SK-N-SH treated with all-trans-retinoic acid at 6 μM for 48 hours (cell line): ENCODE measurements at regions not wholly inside any gene's neighbourhood (a gene's known extent, or its start where the extent isn't known, plus 50 kb on each side); places are given as distances from the start of the nearest gene placed in this dataset.

Experiments
- ATAC-seq: fragments of 200-7000 bp; cut with Tn5 transposase; 3 replicates; pipeline ENCODE4 v1.9.1; 2020; ENCODE audit warnings: mild to moderate bottlenecking, moderate library complexity
- ARNTL ChIP-seq: fragments of 450-650 bp; formaldehyde crosslinking; IDR thresholded peaks from 2 replicates; pipeline ENCODE4 v1.5.0; 2020; ENCODE audit warnings: low read depth, mild to moderate bottlenecking, moderate library complexity, borderline replicate concordance
- BACH2 ChIP-seq: fragments of 250-450 bp; sonication (Bioruptor Pico); IDR thresholded peaks from 2 replicates; pipeline ENCODE4 v1.9.0; 2021; ENCODE audit warnings: mild to moderate bottlenecking, borderline replicate concordance
- CSDC2 ChIP-seq: fragments of 250-450 bp; sonication (Bioruptor Pico); IDR thresholded peaks from 2 replicates; pipeline ENCODE4 v1.5.0; 2020; ENCODE audit warnings: mild to moderate bottlenecking, moderate library complexity
- ESRRG ChIP-seq: fragments of 250-450 bp; sonication (Bioruptor Pico); IDR thresholded peaks from 2 replicates; pipeline ENCODE4 v1.6.1; 2021; ENCODE audit warnings: mild to moderate bottlenecking
- GLIS3 ChIP-seq: fragments of 250-450 bp; sonication (Bioruptor Pico); IDR thresholded peaks from 2 replicates; pipeline ENCODE4 v1.5.0; 2020; ENCODE audit warnings: mild to moderate bottlenecking, moderate library complexity
- ISL1 ChIP-seq: fragments of 250-450 bp; sonication (Bioruptor Pico); IDR thresholded peaks from 2 replicates; pipeline ENCODE4 v2.1.2; 2022; ENCODE audit warnings: mild to moderate bottlenecking, moderate library complexity
- PPARA ChIP-seq: fragments of 250-450 bp; sonication (Bioruptor Pico); IDR thresholded peaks from 2 replicates; pipeline ENCODE4 v1.5.0; 2020; ENCODE audit warnings: mild to moderate bottlenecking, borderline replicate concordance
- RARB ChIP-seq: fragments of 250-450 bp; sonication (Bioruptor Pico); IDR thresholded peaks from 2 replicates; pipeline ENCODE4 v1.8.0; 2021; ENCODE audit warnings: mild to moderate bottlenecking, moderate library complexity
- SNAI2 ChIP-seq: fragments of 250-450 bp; sonication (Bioruptor Pico); IDR thresholded peaks from 2 replicates; pipeline ENCODE4 v1.5.0; 2020; ENCODE audit warnings: mild to moderate bottlenecking, moderate library complexity
- TCF4 ChIP-seq: fragments of 250-450 bp; sonication (Bioruptor Pico); IDR thresholded peaks from 2 replicates; pipeline ENCODE4 v1.8.0; 2021; ENCODE audit warnings: mild to moderate bottlenecking, moderate library complexity, borderline replicate concordance
- TOX ChIP-seq: fragments of 250-450 bp; sonication (Bioruptor Pico); IDR thresholded peaks from 2 replicates; pipeline ENCODE4 v1.8.0; 2021; ENCODE audit warnings: mild to moderate bottlenecking, moderate library complexity, borderline replicate concordance
- ZC3H10 ChIP-seq: fragments of 250-450 bp; sonication (Bioruptor Pico); IDR thresholded peaks from 2 replicates; pipeline ENCODE4 v1.5.1; 2021; ENCODE audit warnings: mild to moderate bottlenecking, moderate library complexity
- ZFP3 ChIP-seq: fragments of 250-450 bp; sonication (Bioruptor Pico); IDR thresholded peaks from 2 replicates; pipeline ENCODE4 v1.5.0; 2020; ENCODE audit warnings: mild to moderate bottlenecking, moderate library complexity
- ZFP30 ChIP-seq: fragments of 450-650 bp; formaldehyde crosslinking; IDR thresholded peaks from 2 replicates; pipeline ENCODE4 v1.5.0; 2022; ENCODE audit warnings: mild to moderate bottlenecking, moderate library complexity
- ZNF565 ChIP-seq: fragments of 450-650 bp; formaldehyde crosslinking; conservative IDR thresholded peaks from 2 replicates; pipeline ENCODE4 v1.5.0; 2020; ENCODE audit warnings: low read depth, mild to moderate bottlenecking, moderate library complexity
- ZNF70 ChIP-seq: fragments of 450-650 bp; formaldehyde crosslinking; IDR thresholded peaks from 2 replicates; pipeline ENCODE4 v1.5.0; 2020; ENCODE audit warnings: mild to moderate bottlenecking, moderate library complexity
- TF ChIP-seq, protein P1 (sequence below): fragments of 250-450 bp; sonication (Bioruptor Pico); IDR thresholded peaks from 2 replicates; pipeline ENCODE4 v1.8.0; 2021; ENCODE audit warnings: low read depth, mild to moderate bottlenecking, moderate library complexity, borderline replicate concordance
- TF ChIP-seq, protein P2 (sequence below): fragments of 250-450 bp; sonication (Bioruptor Pico); IDR thresholded peaks from 2 replicates; pipeline ENCODE4 v1.5.1; 2021; ENCODE audit warnings: mild to moderate bottlenecking, moderate library complexity
- TF ChIP-seq, protein P3 (sequence below): fragments of 250-450 bp; sonication (Bioruptor Pico); IDR thresholded peaks from 2 replicates; pipeline ENCODE4 v1.5.1; 2020; ENCODE audit warnings: low read depth, mild to moderate bottlenecking, moderate library complexity
- TF ChIP-seq, protein P4 (sequence below): fragments of 250-450 bp; sonication (Bioruptor Pico); IDR thresholded peaks from 2 replicates; pipeline ENCODE4 v1.8.0; 2020; ENCODE audit warnings: mild to moderate bottlenecking, moderate library complexity, borderline replicate concordance

DNA sequence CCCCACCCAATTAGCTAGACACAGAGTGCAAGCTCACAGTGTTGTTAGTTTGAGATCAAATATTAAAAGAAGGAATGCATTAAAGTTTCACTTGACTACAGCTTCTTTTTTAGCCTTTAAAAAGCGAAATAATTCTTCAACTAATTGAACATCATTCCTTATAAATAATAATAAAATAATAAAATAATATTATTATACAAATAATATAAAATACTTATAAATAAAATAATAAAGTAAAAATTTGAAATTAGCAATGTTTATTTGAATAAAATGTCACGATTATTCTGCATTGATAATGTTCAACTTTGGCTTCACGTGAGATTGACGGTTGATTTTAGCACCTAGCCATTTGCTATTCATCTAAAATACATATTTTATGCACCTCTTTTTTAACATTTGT lies 819.3 kb downstream of the FRK start (continued):
- TF ChIP-seq RARB (CRISPR knock-in tag), result no peak
- TF ChIP-seq, all 23 proteins: peak for 0

DNA sequence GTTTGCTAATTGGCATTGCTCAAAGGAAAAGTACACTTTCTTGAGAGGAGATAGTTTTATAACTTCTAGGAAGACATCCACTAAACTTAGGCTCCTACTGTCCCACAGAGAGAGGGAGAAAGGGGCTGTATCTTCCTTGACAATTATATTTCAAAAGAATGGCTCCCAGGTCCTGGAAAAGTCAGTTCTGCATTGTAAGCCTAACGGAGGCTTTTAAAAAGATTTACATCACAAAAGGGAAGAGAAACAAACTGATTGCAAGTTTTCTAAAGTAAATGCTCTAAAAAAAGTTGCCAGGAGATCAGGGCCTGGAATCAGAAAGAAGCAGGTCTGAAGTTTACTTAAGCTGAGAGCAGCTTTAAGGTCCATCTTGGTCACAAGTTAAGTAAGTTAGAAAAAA lies 839.5 kb downstream of the FRK start:
- ATAC-seq, result no peak
- TF ChIP-seq ESRRG (CRISPR knock-in tag) (no peak), SNAI2 (CRISPR knock-in tag) (no peak), ZNF70 (CRISPR knock-in tag) (no peak), ZFP30 (CRISPR knock-in tag) (no peak), ISL1 (CRISPR knock-in tag) (no peak), BACH2 (CRISPR knock-in tag) (no peak), TCF4 (CRISPR knock-in tag) (no peak), CSDC2 (CRISPR knock-in tag) (no peak), TOX (CRISPR knock-in tag) (no peak)
- TF ChIP-seq, protein P1, sequence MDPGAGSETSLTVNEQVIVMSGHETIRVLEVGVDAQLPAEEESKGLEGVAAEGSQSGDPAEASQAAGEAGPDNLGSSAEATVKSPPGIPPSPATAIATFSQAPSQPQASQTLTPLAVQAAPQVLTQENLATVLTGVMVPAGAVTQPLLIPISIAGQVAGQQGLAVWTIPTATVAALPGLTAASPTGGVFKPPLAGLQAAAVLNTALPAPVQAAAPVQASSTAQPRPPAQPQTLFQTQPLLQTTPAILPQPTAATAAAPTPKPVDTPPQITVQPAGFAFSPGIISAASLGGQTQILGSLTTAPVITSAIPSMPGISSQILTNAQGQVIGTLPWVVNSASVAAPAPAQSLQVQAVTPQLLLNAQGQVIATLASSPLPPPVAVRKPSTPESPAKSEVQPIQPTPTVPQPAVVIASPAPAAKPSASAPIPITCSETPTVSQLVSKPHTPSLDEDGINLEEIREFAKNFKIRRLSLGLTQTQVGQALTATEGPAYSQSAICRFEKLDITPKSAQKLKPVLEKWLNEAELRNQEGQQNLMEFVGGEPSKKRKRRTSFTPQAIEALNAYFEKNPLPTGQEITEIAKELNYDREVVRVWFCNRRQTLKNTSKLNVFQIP (CRISPR knock-in tag), result no peak
- TF ChIP-seq, protein P2, sequence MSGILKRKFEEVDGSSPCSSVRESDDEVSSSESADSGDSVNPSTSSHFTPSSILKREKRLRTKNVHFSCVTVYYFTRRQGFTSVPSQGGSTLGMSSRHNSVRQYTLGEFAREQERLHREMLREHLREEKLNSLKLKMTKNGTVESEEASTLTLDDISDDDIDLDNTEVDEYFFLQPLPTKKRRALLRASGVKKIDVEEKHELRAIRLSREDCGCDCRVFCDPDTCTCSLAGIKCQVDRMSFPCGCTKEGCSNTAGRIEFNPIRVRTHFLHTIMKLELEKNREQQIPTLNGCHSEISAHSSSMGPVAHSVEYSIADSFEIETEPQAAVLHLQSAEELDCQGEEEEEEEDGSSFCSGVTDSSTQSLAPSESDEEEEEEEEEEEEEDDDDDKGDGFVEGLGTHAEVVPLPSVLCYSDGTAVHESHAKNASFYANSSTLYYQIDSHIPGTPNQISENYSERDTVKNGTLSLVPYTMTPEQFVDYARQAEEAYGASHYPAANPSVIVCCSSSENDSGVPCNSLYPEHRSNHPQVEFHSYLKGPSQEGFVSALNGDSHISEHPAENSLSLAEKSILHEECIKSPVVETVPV (CRISPR knock-in tag), result no peak
- TF ChIP-seq, all 23 proteins: peak for 0

DNA sequence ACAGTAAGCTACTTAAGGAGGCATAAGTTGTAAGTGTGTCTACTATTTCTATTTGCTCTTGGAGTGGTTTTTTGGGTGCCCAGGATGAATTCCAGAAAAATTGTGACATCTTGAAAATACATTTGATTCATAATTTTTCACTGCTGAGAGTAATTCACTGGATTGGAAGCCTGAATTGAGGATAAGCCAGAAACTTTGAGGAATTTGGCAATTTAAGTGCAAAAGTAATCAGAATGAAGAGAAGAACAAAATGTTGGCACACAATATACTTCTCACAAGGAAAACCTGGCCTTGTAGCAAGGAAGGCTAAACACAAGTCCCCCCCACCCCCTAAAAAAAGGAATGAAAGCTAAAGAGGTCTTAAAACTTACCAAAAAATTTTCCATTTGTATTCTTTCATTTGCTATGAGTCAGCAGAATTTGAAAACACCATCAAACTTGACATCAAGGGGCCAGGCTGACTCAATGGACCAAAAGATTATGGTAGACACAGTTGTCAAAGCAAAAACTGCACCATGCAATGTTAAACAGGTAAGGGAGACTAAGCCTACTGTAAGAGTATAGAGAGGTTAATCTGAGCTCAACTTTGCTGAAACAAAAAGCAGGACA lies 840.0 kb downstream of the FRK start:
- TF ChIP-seq, protein P3, sequence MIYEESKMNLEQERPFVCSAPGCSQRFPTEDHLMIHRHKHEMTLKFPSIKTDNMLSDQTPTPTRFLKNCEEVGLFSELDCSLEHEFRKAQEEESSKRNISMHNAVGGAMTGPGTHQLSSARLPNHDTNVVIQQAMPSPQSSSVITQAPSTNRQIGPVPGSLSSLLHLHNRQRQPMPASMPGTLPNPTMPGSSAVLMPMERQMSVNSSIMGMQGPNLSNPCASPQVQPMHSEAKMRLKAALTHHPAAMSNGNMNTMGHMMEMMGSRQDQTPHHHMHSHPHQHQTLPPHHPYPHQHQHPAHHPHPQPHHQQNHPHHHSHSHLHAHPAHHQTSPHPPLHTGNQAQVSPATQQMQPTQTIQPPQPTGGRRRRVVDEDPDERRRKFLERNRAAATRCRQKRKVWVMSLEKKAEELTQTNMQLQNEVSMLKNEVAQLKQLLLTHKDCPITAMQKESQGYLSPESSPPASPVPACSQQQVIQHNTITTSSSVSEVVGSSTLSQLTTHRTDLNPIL (CRISPR knock-in tag), result no peak
- TF ChIP-seq ESRRG (CRISPR knock-in tag), result no peak
- no peak for TF ChIP-seq PPARA (CRISPR knock-in tag)
- no peak for TF ChIP-seq ZC3H10
- TF ChIP-seq ZNF70 (CRISPR knock-in tag), result no peak
- no peak for TF ChIP-seq ZFP3 (CRISPR knock-in tag)
- TF ChIP-seq, protein P2 (CRISPR knock-in tag), result no peak
- TF ChIP-seq GLIS3 (CRISPR knock-in tag), result no peak
- TF ChIP-seq ZFP30 (CRISPR knock-in tag), result no peak
- no peak for TF ChIP-seq BACH2 (CRISPR knock-in tag)
- TF ChIP-seq RARB (CRISPR knock-in tag), result no peak
- TF ChIP-seq ZNF565 (CRISPR knock-in tag), result no peak
- TF ChIP-seq ARNTL (CRISPR knock-in tag), result no peak
- ATAC-seq, result no peak

DNA sequence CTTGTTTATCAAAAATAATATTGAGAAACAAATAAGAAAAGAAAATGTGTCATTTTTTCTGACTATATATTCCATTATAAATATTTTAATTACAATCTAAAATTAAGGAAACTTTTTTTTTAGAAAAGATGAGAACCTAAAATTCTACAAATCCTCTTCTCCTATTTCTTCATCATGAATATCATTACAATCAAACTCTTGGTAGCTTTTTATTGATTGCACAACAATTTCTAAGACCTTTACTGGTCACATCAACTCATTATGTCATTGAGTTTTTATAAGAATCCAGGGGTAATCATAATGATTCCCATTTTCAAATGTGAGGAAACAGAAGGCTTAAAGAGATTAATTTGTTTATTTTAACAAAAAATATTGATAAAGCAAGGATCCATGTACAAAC lies 841.0 kb downstream of the FRK start:
- ATAC-seq, result no peak
- TF ChIP-seq ZC3H10 (no peak), BACH2 (CRISPR knock-in tag) (no peak), ZFP30 (CRISPR knock-in tag) (no peak), ZFP3 (CRISPR knock-in tag) (no peak), SNAI2 (CRISPR knock-in tag) (no peak), PPARA (CRISPR knock-in tag) (no peak), ISL1 (CRISPR knock-in tag) (no peak), TCF4 (CRISPR knock-in tag) (no peak), ZNF70 (CRISPR knock-in tag) (no peak), GLIS3 (CRISPR knock-in tag) (no peak), RARB (CRISPR knock-in tag) (no peak)
- TF ChIP-seq, protein P1 (CRISPR knock-in tag), result no peak
- TF ChIP-seq, protein P4, sequence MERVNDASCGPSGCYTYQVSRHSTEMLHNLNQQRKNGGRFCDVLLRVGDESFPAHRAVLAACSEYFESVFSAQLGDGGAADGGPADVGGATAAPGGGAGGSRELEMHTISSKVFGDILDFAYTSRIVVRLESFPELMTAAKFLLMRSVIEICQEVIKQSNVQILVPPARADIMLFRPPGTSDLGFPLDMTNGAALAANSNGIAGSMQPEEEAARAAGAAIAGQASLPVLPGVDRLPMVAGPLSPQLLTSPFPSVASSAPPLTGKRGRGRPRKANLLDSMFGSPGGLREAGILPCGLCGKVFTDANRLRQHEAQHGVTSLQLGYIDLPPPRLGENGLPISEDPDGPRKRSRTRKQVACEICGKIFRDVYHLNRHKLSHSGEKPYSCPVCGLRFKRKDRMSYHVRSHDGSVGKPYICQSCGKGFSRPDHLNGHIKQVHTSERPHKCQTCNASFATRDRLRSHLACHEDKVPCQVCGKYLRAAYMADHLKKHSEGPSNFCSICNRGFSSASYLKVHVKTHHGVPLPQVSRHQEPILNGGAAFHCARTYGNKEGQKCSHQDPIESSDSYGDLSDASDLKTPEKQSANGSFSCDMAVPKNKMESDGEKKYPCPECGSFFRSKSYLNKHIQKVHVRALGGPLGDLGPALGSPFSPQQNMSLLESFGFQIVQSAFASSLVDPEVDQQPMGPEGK (CRISPR knock-in tag), result no peak
- TF ChIP-seq, protein P2 (CRISPR knock-in tag), result no peak
